H1 (cell line): ENCODE measurements at regions not wholly inside any gene's neighbourhood (a gene's known extent, or its start where the extent isn't known, plus 50 kb on each side); places are given as distances from the start of the nearest gene placed in this dataset.

ENCODE experiments used
- CTCF ChIA-PET: fragments of 300-600 bp; sonication (Branson Sonifier 250); formaldehyde crosslinking; loops from one replicate; lab custom pipeline; 2021; ENCODE audit not compliant: partially characterized antibody; lab: Charles Lee
- POLR2A ChIA-PET: fragments of 300-600 bp; sonication (Branson Sonifier 250); formaldehyde crosslinking; loops from one replicate; lab custom pipeline; 2021; ENCODE audit warnings: inconsistent platforms; ENCODE audit not compliant: partially characterized antibody; lab: Charles Lee
- DNase-seq, 2 experiments: peaks; one replicate each; pipeline versions ENCODE4 v3.0.0 to v3.0.0-alpha.2; 2010 to 2022; ENCODE audit warnings: low spot score in 2 of 2, low read depth in 1 of 2, mixed read lengths in 1 of 2
- FAIRE-seq: peaks from 2 replicates; lab custom pipeline; 2011; peaks lifted over from hg19 to GRCh38; lab: Jason Lieb, UNC
- H2AFZ ChIP-seq: 2 replicates; pipeline ENCODE4 v1.8.1; 2012; ENCODE audit warnings: low read length, inconsistent platforms
- H2AK5ac ChIP-seq: 2 replicates; pipeline ENCODE4 v1.6.1; 2013; ENCODE audit warnings: low read depth, low read length
- H2BK120ac ChIP-seq: replicated peaks from 2 replicates; pipeline ENCODE3; 2013; ENCODE audit warnings: low read depth, low read length, inconsistent platforms
- H2BK12ac ChIP-seq: 2 replicates; pipeline ENCODE4 v1.6.1; 2013; ENCODE audit warnings: low read depth, low read length
- H2BK15ac ChIP-seq: 2 replicates; pipeline ENCODE4 v1.6.1; 2013; ENCODE audit warnings: low read length
- H2BK20ac ChIP-seq: 2 replicates; pipeline ENCODE4 v1.6.1; 2013; ENCODE audit warnings: low read length
- H2BK5ac ChIP-seq: 2 replicates; pipeline ENCODE4 v1.6.1; 2013; ENCODE audit warnings: low read depth, low read length
- H3K14ac ChIP-seq: 2 replicates; pipeline ENCODE4 v1.6.1; 2013; ENCODE audit warnings: inconsistent platforms; ENCODE audit not compliant: insufficient read length
- H3K18ac ChIP-seq: 2 replicates; pipeline ENCODE4 v1.6.1; 2013; ENCODE audit warnings: low read length; ENCODE audit errors: extremely low read depth
- H3K23ac ChIP-seq: 2 replicates; pipeline ENCODE4 v1.6.1; 2013; ENCODE audit warnings: inconsistent platforms; ENCODE audit not compliant: insufficient read length
- H3K23me2 ChIP-seq: 2 replicates; pipeline ENCODE4 v1.6.1; 2013; ENCODE audit warnings: low read depth, low read length
- H3K27ac ChIP-seq: 2 replicates; pipeline ENCODE4 v1.6.1; 2011; ENCODE audit warnings: low read depth, low read length, inconsistent platforms
- H3K27me3 ChIP-seq, 4 experiments: replicated peaks in 1 of 4; 1 replicate in 1 of 4; 2 replicates in 3 of 4; pipeline versions ENCODE4 v1.6.1 to v1.8.1; 2011 to 2013; ENCODE audit warnings: low read length in 3 of 4, mild to moderate bottlenecking in 3 of 4, inconsistent platforms in 2 of 4, mixed read lengths in 2 of 4, moderate library complexity in 1 of 4; ENCODE audit not compliant: control insufficient read depth in 3 of 4, insufficient read depth in 3 of 4; ENCODE audit errors: extremely low read depth in 1 of 4
- H3K36me3 ChIP-seq, 4 experiments: 2 replicates each; pipeline versions ENCODE4 v1.6.1 to v1.8.1; 2011 to 2013; ENCODE audit warnings: mild to moderate bottlenecking in 4 of 4, low read length in 3 of 4, moderate library complexity in 2 of 4, control low read depth in 1 of 4, inconsistent platforms in 1 of 4; ENCODE audit not compliant: insufficient read depth in 4 of 4, control insufficient read depth in 2 of 4
- H3K4ac ChIP-seq: replicated peaks from 2 replicates; pipeline ENCODE3; 2013; ENCODE audit warnings: low read length, low read depth, mixed read lengths, inconsistent platforms; ENCODE audit not compliant: insufficient read length
- H3K4me1 ChIP-seq, 4 experiments: replicated peaks in 1 of 4; 1 replicate in 1 of 4; 2 replicates in 3 of 4; pipeline versions ENCODE4 v1.6.1 to v1.8.1; 2011 to 2013; ENCODE audit warnings: low read length in 3 of 4, inconsistent platforms in 2 of 4, mixed read lengths in 1 of 4; ENCODE audit not compliant: insufficient read depth in 4 of 4, control insufficient read depth in 3 of 4
- H3K4me2 ChIP-seq, 2 experiments: 2 replicates each; pipeline versions ENCODE4 v1.6.1 to v1.8.1; 2011 to 2013; ENCODE audit warnings: low read depth in 2 of 2, low read length in 2 of 2, control low read depth in 1 of 2, inconsistent platforms in 1 of 2, mild to moderate bottlenecking in 1 of 2; ENCODE audit not compliant: insufficient read depth in 1 of 2
- H3K4me3 ChIP-seq, 4 experiments: fragments of 200-600, 300-600 bp in 1 of 4; sonication (generic), shearing (Covaris generic), sonication (Bioruptor Twin) in 1 of 4; 2 replicates each; pipeline versions ENCODE4 v1.5.1 to v1.8.1; 2011 to 2016; ENCODE audit warnings: low read length in 4 of 4, low read depth in 3 of 4, control low read depth in 2 of 4, inconsistent platforms in 2 of 4, mild to moderate bottlenecking in 2 of 4, mixed read lengths in 1 of 4, moderate library complexity in 1 of 4; ENCODE audit not compliant: insufficient read depth in 2 of 4; ENCODE audit errors: extremely low read depth in 1 of 4
- H3K56ac ChIP-seq: replicated peaks from 2 replicates; pipeline ENCODE3; 2013; ENCODE audit warnings: low read depth, mild to moderate bottlenecking, mixed read lengths, low read length, inconsistent platforms; ENCODE audit not compliant: insufficient read length
- H3K79me1 ChIP-seq: 2 replicates; pipeline ENCODE4 v1.6.1; 2013; ENCODE audit warnings: low read depth, low read length, control low read depth
- H3K79me2 ChIP-seq, 2 experiments: 2 replicates each; pipeline versions ENCODE4 v1.6.1 to v1.8.1; 2012 to 2013; ENCODE audit warnings: low read length in 2 of 2, mild to moderate bottlenecking in 2 of 2, inconsistent platforms in 1 of 2; ENCODE audit not compliant: insufficient read depth in 2 of 2, control insufficient read depth in 1 of 2
- H3K9ac ChIP-seq, 4 experiments: replicated peaks in 1 of 4; 1 replicate in 1 of 4; 2 replicates in 3 of 4; pipeline versions ENCODE4 v1.6.1 to v1.8.1; 2011 to 2013; ENCODE audit warnings: low read depth in 3 of 4, low read length in 3 of 4, control low read depth in 2 of 4, mild to moderate bottlenecking in 2 of 4, moderate library complexity in 2 of 4, inconsistent platforms in 1 of 4; ENCODE audit errors: extremely low read depth in 1 of 4
- H3K9me3 ChIP-seq, 2 experiments: 2 replicates each; pipeline versions ENCODE4 v1.6.1 to v1.8.1; 2012 to 2013; ENCODE audit warnings: mild to moderate bottlenecking in 2 of 2, moderate library complexity in 2 of 2, control low read depth in 1 of 2, inconsistent platforms in 1 of 2, low read depth in 1 of 2, low read length in 1 of 2, mixed read lengths in 1 of 2; ENCODE audit not compliant: insufficient read depth in 2 of 2
- H4K20me1 ChIP-seq, 2 experiments: replicated peaks in 1 of 2; 2 replicates each; pipeline versions ENCODE3 to v1.8.1; 2011 to 2013; ENCODE audit warnings: inconsistent platforms in 2 of 2, low read length in 2 of 2, mild to moderate bottlenecking in 1 of 2; ENCODE audit not compliant: insufficient read depth in 2 of 2, control insufficient read depth in 1 of 2
- H4K5ac ChIP-seq: 2 replicates; pipeline ENCODE4 v1.6.1; 2013; ENCODE audit warnings: low read length, low read depth, mixed read lengths, inconsistent platforms; ENCODE audit not compliant: insufficient read length
- H4K8ac ChIP-seq: 2 replicates; pipeline ENCODE4 v1.8.0; 2013; ENCODE audit warnings: mild to moderate bottlenecking, moderate library complexity, low read length, inconsistent platforms; ENCODE audit not compliant: insufficient read depth; ENCODE audit errors: extremely low read depth
- H4K91ac ChIP-seq: replicated peaks from 2 replicates; pipeline ENCODE3; 2013; ENCODE audit warnings: low read length, mixed read lengths, inconsistent platforms; ENCODE audit not compliant: insufficient read length
- ASH2L ChIP-seq: fragments of 200-600, 300-600 bp; sonication (generic); IDR thresholded peaks from one replicate; pipeline ENCODE4 v1.7.1; 2017; ENCODE audit warnings: low read length
- BACH1 ChIP-seq: IDR thresholded peaks from 2 replicates; pipeline ENCODE4 v1.6.1; 2012; ENCODE audit warnings: low read length, improper control_type of control experiment
- CBX5 ChIP-seq: fragments of 300-800, 300-1000 bp; sonication (generic); IDR thresholded peaks from 2 replicates; pipeline ENCODE4 v1.7.1; 2016; ENCODE audit warnings: antibody characterized with exemption, low read length, low read depth
- CBX8 ChIP-seq: fragments of 300-800, 300-1000 bp; sonication (generic); IDR thresholded peaks from 2 replicates; pipeline ENCODE4 v1.7.1; 2016; ENCODE audit warnings: low read depth, low read length, borderline replicate concordance
- CTBP2 ChIP-seq: IDR thresholded peaks from 2 replicates; pipeline ENCODE4 v1.7.0; 2011; ENCODE audit warnings: borderline replicate concordance, mild to moderate bottlenecking, moderate library complexity, mixed read lengths, low read length; ENCODE audit not compliant: insufficient read depth, insufficient read length
- EZH2 ChIP-seq: fragments of 200-600 bp; sonication (generic); IDR thresholded peaks from 2 replicates; pipeline ENCODE4 v1.7.1; 2012; ENCODE audit warnings: low read depth, mild to moderate bottlenecking, moderate library complexity, low read length, inconsistent platforms; ENCODE audit not compliant: severe bottlenecking
- KDM4A ChIP-seq: IDR thresholded peaks from one replicate; pipeline ENCODE4 v1.7.1; 2012; ENCODE audit warnings: low read depth, mild to moderate bottlenecking, moderate library complexity, low read length, inconsistent platforms; ENCODE audit not compliant: severe bottlenecking
- KDM5A ChIP-seq: fragments of 200-600 bp; IDR thresholded peaks from 2 replicates; pipeline ENCODE4 v1.7.1; 2012; ENCODE audit warnings: mild to moderate bottlenecking, low read length, inconsistent platforms, mixed read lengths
- MAX ChIP-seq: IDR thresholded peaks from 2 replicates; pipeline ENCODE4 v1.6.1; 2012; ENCODE audit warnings: inconsistent platforms
- PHF8 ChIP-seq: fragments of 200-600 bp; sonication (generic); conservative IDR thresholded peaks from 2 replicates; pipeline ENCODE4 v1.7.1; 2012; ENCODE audit warnings: low read depth, mild to moderate bottlenecking, inconsistent platforms, low read length, moderate library complexity
- POLR2AphosphoS5 ChIP-seq: IDR thresholded peaks from 2 replicates; pipeline ENCODE4 v1.6.1; 2011; ENCODE audit warnings: low read depth, low read length
- RXRA ChIP-seq: IDR thresholded peaks from 2 replicates; pipeline ENCODE4 v1.6.1; 2011; ENCODE audit warnings: low read depth, mild to moderate bottlenecking, low read length, moderate library complexity; ENCODE audit not compliant: insufficient read depth
- SRF ChIP-seq: IDR thresholded peaks from 2 replicates; pipeline ENCODE4 v1.6.1; 2011; ENCODE audit warnings: mild to moderate bottlenecking, low read depth, low read length, moderate library complexity
- TEAD4 ChIP-seq: IDR thresholded peaks from 2 replicates; pipeline ENCODE4 v1.6.1; 2012; ENCODE audit warnings: low read depth, low read length, inconsistent platforms, mixed read lengths
- WGBS, 2 experiments: shearing (Covaris generic) in 1 of 2; methylation state at CpG; one replicate each; pipeline versions ENCODE4 v1.1.6 to v1.1.7; 2013 to 2015; ENCODE audit warnings: low lambda C conversion rate in 2 of 2, mixed read lengths in 2 of 2, inconsistent platforms in 1 of 2, low coverage in 1 of 2, missing lambda C conversion rate in 1 of 2; ENCODE audit not compliant: insufficient replicate concordance in 2 of 2, insufficient coverage in 1 of 2, insufficient read length in 1 of 2; ENCODE audit errors: extremely low coverage in 1 of 2, missing lambda C conversion rate in 1 of 2; 5-methylcytosine and 5-hydroxymethylcytosine counted together

- Histone ChIP-seq H2AFZ (no peak overlapping the region), H3K27me3 (no peaks in the 10 kb centered on the region), H3K4ac (no peak overlapping the region), H4K8ac (no peak overlapping the region), H3K4me3 (no peak overlapping the region), H2AK5ac (no peak overlapping the region), H3K9me3 (no peaks in the 10 kb centered on the region), H3K23ac (no peak overlapping the region), H2BK5ac (no peak overlapping the region), H3K79me2 (no peaks in the 10 kb centered on the region), H2BK20ac (no peak overlapping the region), H3K36me3 (no peaks in the 10 kb centered on the region), H3K9ac (no peak overlapping the region), H3K14ac (no peak overlapping the region), H3K23me2 (no peaks in the 10 kb centered on the region), H2BK120ac (no peak overlapping the region), H3K56ac (no peak overlapping the region), H3K4me1 (no peaks in the 10 kb centered on the region), H3K79me1 (no peaks in the 10 kb centered on the region; the same call in 1 of the 2 replicates), H2BK15ac (no peak overlapping the region), H3K18ac (no peak overlapping the region), H4K91ac (no peak overlapping the region), H2BK12ac (0 out of 2 replicates have a peak overlapping the region, but pooled peaks have one; percentile 17), H3K27ac (no peak overlapping the region), H4K5ac (no peak overlapping the region), H3K4me2 (no peak overlapping the region), H4K20me1 (no peaks in the 10 kb centered on the region)
- DNase-seq: no peak
- ChIA-PET POLR2A (interaction anchor here (1.2 kb wide), 1 partner anchor 11 kb away, joined by 3 read pairs; no protein-coding TSS in a partner anchor), CTCF (interaction anchor here (0.6 to 3.6 kb wide), 5 partner anchors 11 to 177 kb away, joined by 3 to 11 read pairs (median 4); no protein-coding TSS in a partner anchor)
- 89% methylated on average over 13 of the region's 13 CpGs; no CpG with 5 or more reads in 1 of the 2 experiments for WGBS, 2 experiments
- no peak for FAIRE-seq
- TF ChIP-seq ASH2L (no peak), CTBP2 (no peak), MAX (no peak), POLR2AphosphoS5 (no peak), CBX5 (no peak), EZH2 (no peak), RXRA (no peak), TEAD4 (no peak), KDM5A (no peak), BACH1 (no peak), SRF (no peak), CBX8 (no peak), KDM4A (no peak), PHF8 (no peak)
Measured at GRCh38 chr17:79237448-79238053, 162.9 kb downstream of the ENGASE start.
